ENCODE measurements at regions not wholly inside any gene's neighbourhood (a gene's known extent, or its start where the extent isn't known, plus 50 kb on each side); places are given as distances from the start of the nearest gene placed in this dataset.

DNA sequence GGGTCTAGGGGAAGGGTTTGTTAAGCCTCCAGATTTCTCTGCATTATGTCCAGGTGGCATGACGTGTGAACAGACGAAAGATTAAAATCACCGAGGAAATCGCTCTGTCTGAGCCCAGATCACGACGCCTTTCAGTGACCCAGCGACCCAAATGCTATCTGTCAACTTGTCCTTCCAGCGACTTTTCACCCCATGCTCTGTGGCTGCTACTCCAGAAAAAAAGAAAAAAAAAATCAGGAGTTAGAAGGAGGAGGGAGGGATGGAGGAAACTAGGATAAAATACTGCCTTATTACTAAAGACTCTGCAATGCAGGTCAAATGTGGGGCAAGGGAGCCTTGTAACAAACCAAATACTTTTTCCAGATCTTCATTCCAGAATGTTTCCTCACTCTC is 352.0 kb downstream of the NUF2 start:
- POLR2A ChIA-PET (ENCODE audit: unreplicated experiment), result no interaction called here
- H3K9me1 ChIP-seq (ENCODE audit: insufficient read depth, low read length), result no peaks in the 10 kb centered on the region
- no peaks in the 10 kb centered on the region for H3K36me3 ChIP-seq (ENCODE audit: control insufficient read depth, insufficient read depth, low read length)
- no peak overlapping the region for H2AFZ ChIP-seq (replicated peaks; ENCODE audit: low read length, poor library complexity)
- intact Hi-C loops (cut with micrococcal nuclease), result no loop called here
- H3K14ac ChIP-seq (replicated peaks; ENCODE audit: low read depth, low read length), result no peak overlapping the region
- H4K20me1 ChIP-seq (ENCODE audit: insufficient read depth, low read length), result no peaks in the 10 kb centered on the region
- H3K9ac ChIP-seq (ENCODE audit: low read depth, low read length), result no peak overlapping the region
- H3K18ac ChIP-seq (ENCODE audit: low read depth, low read length), result no peak overlapping the region
- no peak overlapping the region for H2AK9ac ChIP-seq (replicated peaks; ENCODE audit: low read depth, low read length, poor library complexity)
- H2BK5ac ChIP-seq (ENCODE audit: low read depth, low read length, poor library complexity, severe bottlenecking), result no peak overlapping the region
- 60% methylated on average over 1 of the region's 8 CpGs; no CpG with 5 or more reads in 1 of the 2 experiments for WGBS, 2 experiments (ENCODE audit: extremely low coverage in 2 of 2, insufficient read length in 1 of 2)
- H3K56ac ChIP-seq (ENCODE audit: extremely low read depth, insufficient read depth, low read length), result no peak overlapping the region
- no peak overlapping the region for H4K91ac ChIP-seq (ENCODE audit: insufficient read depth, low read depth, low read length)
- H3K4me3 ChIP-seq (ENCODE audit: insufficient read depth, low read depth, low read length), result no peak overlapping the region
- no peaks in the 10 kb centered on the region for H3K9me3 ChIP-seq (ENCODE audit: control insufficient read depth, insufficient read depth, low read length)
- DNase-seq, result peak; percentile 23
- no peak for ATAC-seq (ENCODE audit: low read depth)
- TF ChIP-seq FOS (IDR thresholded peaks at IDR 0.05; ENCODE audit: low read depth, low read length) (no peak), RFX5 (IDR thresholded peaks at IDR 0.05; ENCODE audit: low read depth, low read length) (no peak), RAD21 (IDR thresholded peaks at IDR 0.05; ENCODE audit: low read length) (no peak), RCOR1 (IDR thresholded peaks at IDR 0.05; ENCODE audit: insufficient replicate concordance, low read length) (no peak), MAFK (IDR thresholded peaks at IDR 0.05; ENCODE audit: low read depth, low read length) (no peak), NFE2L2 (IDR thresholded peaks at IDR 0.05; ENCODE audit: low read depth, low read length) (no peak), MAZ (IDR thresholded peaks at IDR 0.05; ENCODE audit: borderline replicate concordance, low read depth, low read length) (no peak), MXI1 (IDR thresholded peaks at IDR 0.05; ENCODE audit: borderline replicate concordance, low read depth, low read length) (no peak), BHLHE40 (IDR thresholded peaks at IDR 0.05; ENCODE audit: low read depth, low read length) (no peak), CEBPB (IDR thresholded peaks at IDR 0.05; ENCODE audit: low read depth, low read length) (no peak), POLR2A (IDR thresholded peaks at IDR 0.05; ENCODE audit: low read depth, low read length) (no peak)
- TF ChIP-seq, protein P1, sequence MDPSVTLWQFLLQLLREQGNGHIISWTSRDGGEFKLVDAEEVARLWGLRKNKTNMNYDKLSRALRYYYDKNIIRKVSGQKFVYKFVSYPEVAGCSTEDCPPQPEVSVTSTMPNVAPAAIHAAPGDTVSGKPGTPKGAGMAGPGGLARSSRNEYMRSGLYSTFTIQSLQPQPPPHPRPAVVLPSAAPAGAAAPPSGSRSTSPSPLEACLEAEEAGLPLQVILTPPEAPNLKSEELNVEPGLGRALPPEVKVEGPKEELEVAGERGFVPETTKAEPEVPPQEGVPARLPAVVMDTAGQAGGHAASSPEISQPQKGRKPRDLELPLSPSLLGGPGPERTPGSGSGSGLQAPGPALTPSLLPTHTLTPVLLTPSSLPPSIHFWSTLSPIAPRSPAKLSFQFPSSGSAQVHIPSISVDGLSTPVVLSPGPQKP (IDR thresholded peaks at IDR 0.05; ENCODE audit: borderline replicate concordance, low read depth, low read length), result no peak
- TF ChIP-seq, protein P2, sequence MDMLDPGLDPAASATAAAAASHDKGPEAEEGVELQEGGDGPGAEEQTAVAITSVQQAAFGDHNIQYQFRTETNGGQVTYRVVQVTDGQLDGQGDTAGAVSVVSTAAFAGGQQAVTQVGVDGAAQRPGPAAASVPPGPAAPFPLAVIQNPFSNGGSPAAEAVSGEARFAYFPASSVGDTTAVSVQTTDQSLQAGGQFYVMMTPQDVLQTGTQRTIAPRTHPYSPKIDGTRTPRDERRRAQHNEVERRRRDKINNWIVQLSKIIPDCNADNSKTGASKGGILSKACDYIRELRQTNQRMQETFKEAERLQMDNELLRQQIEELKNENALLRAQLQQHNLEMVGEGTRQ (IDR thresholded peaks at IDR 0.05; ENCODE audit: low read depth, low read length), result no peak
- TF ChIP-seq, protein P3, sequence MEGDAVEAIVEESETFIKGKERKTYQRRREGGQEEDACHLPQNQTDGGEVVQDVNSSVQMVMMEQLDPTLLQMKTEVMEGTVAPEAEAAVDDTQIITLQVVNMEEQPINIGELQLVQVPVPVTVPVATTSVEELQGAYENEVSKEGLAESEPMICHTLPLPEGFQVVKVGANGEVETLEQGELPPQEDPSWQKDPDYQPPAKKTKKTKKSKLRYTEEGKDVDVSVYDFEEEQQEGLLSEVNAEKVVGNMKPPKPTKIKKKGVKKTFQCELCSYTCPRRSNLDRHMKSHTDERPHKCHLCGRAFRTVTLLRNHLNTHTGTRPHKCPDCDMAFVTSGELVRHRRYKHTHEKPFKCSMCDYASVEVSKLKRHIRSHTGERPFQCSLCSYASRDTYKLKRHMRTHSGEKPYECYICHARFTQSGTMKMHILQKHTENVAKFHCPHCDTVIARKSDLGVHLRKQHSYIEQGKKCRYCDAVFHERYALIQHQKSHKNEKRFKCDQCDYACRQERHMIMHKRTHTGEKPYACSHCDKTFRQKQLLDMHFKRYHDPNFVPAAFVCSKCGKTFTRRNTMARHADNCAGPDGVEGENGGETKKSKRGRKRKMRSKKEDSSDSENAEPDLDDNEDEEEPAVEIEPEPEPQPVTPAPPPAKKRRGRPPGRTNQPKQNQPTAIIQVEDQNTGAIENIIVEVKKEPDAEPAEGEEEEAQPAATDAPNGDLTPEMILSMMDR (conservative IDR thresholded peaks at IDR 0.05; ENCODE audit: low read depth, low read length), result no peak
- H3K4me1 ChIP-seq (ENCODE audit: control insufficient read depth, insufficient read depth, low read length), result no peaks in the 10 kb centered on the region
- H3K79me1 ChIP-seq (ENCODE audit: low read depth in 1 of 2, low read length in 2 of 2), result no peaks in the 10 kb centered on the region
- no TSS peak for BruUV-seq (replicated peaks)
- H2AK5ac ChIP-seq (ENCODE audit: low read depth, low read length), result no peak overlapping the region
- no peak overlapping the region for H4K5ac ChIP-seq (ENCODE audit: low read depth, low read length)
- no peak overlapping the region for H2BK120ac ChIP-seq (ENCODE audit: low read depth, low read length)
- no peak overlapping the region for H3K27ac ChIP-seq (ENCODE audit: insufficient read depth, low read length)
- H3K27me3 ChIP-seq (ENCODE audit: control insufficient read depth, insufficient read depth, low read length), result no peaks in the 10 kb centered on the region
- no peak overlapping the region for H4K8ac ChIP-seq (ENCODE audit: low read depth in 2 of 2, low read length in 2 of 2)
- H3K23ac ChIP-seq (ENCODE audit: low read depth, low read length), result no peak overlapping the region
- H3K4ac ChIP-seq (ENCODE audit: low read depth, low read length), result no peak overlapping the region
- no peak overlapping the region for H2BK20ac ChIP-seq (ENCODE audit: low read depth, low read length)
- dilution Hi-C loops (cut with HindIII; ENCODE audit: low sequenced_read_pairs, unreplicated experiment), result no loop called here
- in situ Hi-C loops (cut with MboI; ENCODE audit: low sequenced_read_pairs), result no loop called here
- no peak overlapping the region for H3K4me2 ChIP-seq (ENCODE audit: low read depth, low read length)
- CTCF ChIA-PET, result no interaction called here
- no peak overlapping the region for H2BK15ac ChIP-seq (ENCODE audit: low read depth, low read length)

All from IMR-90 (cell line).